Lung (tissue), 11 donors: ENCODE measurements at regions not wholly inside any gene's neighbourhood (a gene's known extent, or its start where the extent isn't known, plus 50 kb on each side); places are given as distances from the start of the nearest gene placed in this dataset.
A peak's percentile ranks its signal among the peaks of the same experiment; 100 is the strongest.

Experiments
- ATAC-seq: fragments of 200-7000 bp; cut with Tn5 transposase; one replicate; pipeline ENCODE4 v1.9.1; 2020; ENCODE audit warnings: moderate number of reproducible peaks; ENCODE audit not compliant: insufficient read depth, low FRiP score
- DNase-seq, 3 donors: peaks; one replicate each; pipeline ENCODE4 v3.0.0-alpha.2; 2013 to 2017
- H3K27ac ChIP-seq, 2 donors: one replicate each; pipeline ENCODE4 v1.5.1; 2013; ENCODE audit warnings: mild to moderate bottlenecking in 2 of 2, moderate library complexity in 2 of 2, control low read depth in 1 of 2, inconsistent platforms in 1 of 2, low read depth in 1 of 2, low read length in 1 of 2
- H3K27me3 ChIP-seq, 3 donors: one replicate each; pipeline ENCODE4 v1.5.1; 2013; ENCODE audit warnings: low read length in 2 of 3; ENCODE audit not compliant: control insufficient read depth in 3 of 3, insufficient read depth in 3 of 3
- H3K36me3 ChIP-seq, 4 donors: one replicate each; pipeline ENCODE4 v1.5.1; 2013; ENCODE audit warnings: low read length in 4 of 4, mild to moderate bottlenecking in 1 of 4, moderate library complexity in 1 of 4; ENCODE audit not compliant: control insufficient read depth in 4 of 4, insufficient read depth in 4 of 4
- H3K4me1 ChIP-seq, 5 donors: one replicate each; pipeline ENCODE4 v1.5.1; 2013; ENCODE audit warnings: low read length in 5 of 5, mild to moderate bottlenecking in 2 of 5, moderate library complexity in 1 of 5; ENCODE audit not compliant: control insufficient read depth in 5 of 5, insufficient read depth in 5 of 5
- H3K4me3 ChIP-seq: one replicate; pipeline ENCODE4 v1.5.1; 2013; ENCODE audit warnings: mild to moderate bottlenecking, control low read depth, moderate library complexity
- H3K9ac ChIP-seq, 2 donors: one replicate each; pipeline ENCODE4 v1.5.1; 2013; ENCODE audit warnings: low read length in 2 of 2, control low read depth in 1 of 2; ENCODE audit not compliant: insufficient read depth in 1 of 2
- H3K9me3 ChIP-seq, 4 donors: one replicate each; pipeline ENCODE4 v1.5.1; 2013; ENCODE audit warnings: low read length in 3 of 4, mild to moderate bottlenecking in 1 of 4, moderate library complexity in 1 of 4; ENCODE audit not compliant: control insufficient read depth in 4 of 4, insufficient read depth in 3 of 4
- WGBS, 2 donors: extraction: QIAGEN DNeasy Blood & Tissue Kit; methylation state at CpG; one replicate each; pipeline ENCODE4 v1.1.7; 2013; 5-methylcytosine and 5-hydroxymethylcytosine counted together
- TF ChIP-seq, protein P1 (sequence below): IDR thresholded peaks from 2 replicates; pipeline ENCODE4 v1.5.1; 2012; ENCODE audit warnings: mild to moderate bottlenecking; ENCODE audit errors: control extremely low read depth, extremely low read depth
- donor health status: control.
- donor health status: control.
- donor health status: Bipolar disorder and iron deficiency.
- donor health status: healthy.
- donor health status: DM: yes; HTN: yes; CAD: no.

DNA sequence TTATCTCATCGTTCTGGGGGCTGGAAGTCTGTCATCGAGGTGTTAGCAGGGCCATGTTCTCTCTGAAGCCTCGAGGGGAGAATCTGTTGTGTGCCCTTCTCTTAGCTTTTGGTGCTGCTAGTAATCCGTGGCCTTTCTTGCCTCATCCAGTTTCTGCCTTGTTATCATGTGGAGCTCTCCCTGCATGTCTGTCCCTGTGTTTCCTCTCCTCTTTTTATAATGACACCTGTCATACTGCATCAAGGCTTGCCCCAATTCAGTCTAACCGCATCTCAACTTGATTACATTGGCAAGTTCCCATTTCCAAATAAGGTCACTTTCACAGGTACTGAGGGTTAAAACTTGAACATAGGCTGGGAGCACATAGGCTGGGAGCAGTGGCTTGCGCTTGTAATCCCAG, 82.6 kb upstream of the CNIH3 start:
- H3K4me1 ChIP-seq: peaks cover 0 to 8% (median 0%) of the 10 kb centered on the region in 5 donors
- TF ChIP-seq, protein P1, sequence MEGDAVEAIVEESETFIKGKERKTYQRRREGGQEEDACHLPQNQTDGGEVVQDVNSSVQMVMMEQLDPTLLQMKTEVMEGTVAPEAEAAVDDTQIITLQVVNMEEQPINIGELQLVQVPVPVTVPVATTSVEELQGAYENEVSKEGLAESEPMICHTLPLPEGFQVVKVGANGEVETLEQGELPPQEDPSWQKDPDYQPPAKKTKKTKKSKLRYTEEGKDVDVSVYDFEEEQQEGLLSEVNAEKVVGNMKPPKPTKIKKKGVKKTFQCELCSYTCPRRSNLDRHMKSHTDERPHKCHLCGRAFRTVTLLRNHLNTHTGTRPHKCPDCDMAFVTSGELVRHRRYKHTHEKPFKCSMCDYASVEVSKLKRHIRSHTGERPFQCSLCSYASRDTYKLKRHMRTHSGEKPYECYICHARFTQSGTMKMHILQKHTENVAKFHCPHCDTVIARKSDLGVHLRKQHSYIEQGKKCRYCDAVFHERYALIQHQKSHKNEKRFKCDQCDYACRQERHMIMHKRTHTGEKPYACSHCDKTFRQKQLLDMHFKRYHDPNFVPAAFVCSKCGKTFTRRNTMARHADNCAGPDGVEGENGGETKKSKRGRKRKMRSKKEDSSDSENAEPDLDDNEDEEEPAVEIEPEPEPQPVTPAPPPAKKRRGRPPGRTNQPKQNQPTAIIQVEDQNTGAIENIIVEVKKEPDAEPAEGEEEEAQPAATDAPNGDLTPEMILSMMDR: no peak
- H3K36me3 ChIP-seq: no peaks in the 10 kb centered on the region
- no peak for DNase-seq
- no peaks in the 10 kb centered on the region for H3K27me3 ChIP-seq
- H3K9ac ChIP-seq: no peak overlapping the region
- H3K27ac ChIP-seq: no peak overlapping the region
- no peak for ATAC-seq
- H3K4me3 ChIP-seq: no peak overlapping the region
- 86 to 93% methylated on average over 6 of the region's 6 CpGs for WGBS, 2 donors
- no peaks in the 10 kb centered on the region for H3K9me3 ChIP-seq

- TF ChIP-seq, protein P1: no peak
- no peak for DNase-seq
- no peak overlapping the region for H3K27ac ChIP-seq
- WGBS, 2 donors: 89 to 92% methylated on average over 3 of the region's 3 CpGs
- no peaks in the 10 kb centered on the region for H3K4me1 ChIP-seq
- H3K9ac ChIP-seq: no peak overlapping the region
- ATAC-seq: no peak
- no peak overlapping the region for H3K4me3 ChIP-seq
- no peaks in the 10 kb centered on the region for H3K9me3 ChIP-seq
- no peaks in the 10 kb centered on the region for H3K36me3 ChIP-seq
- no peaks in the 10 kb centered on the region for H3K27me3 ChIP-seq
Observed at GRCh38 chr1:224534731-224535130, 81.4 kb upstream of the CNIH3 start.

DNA sequence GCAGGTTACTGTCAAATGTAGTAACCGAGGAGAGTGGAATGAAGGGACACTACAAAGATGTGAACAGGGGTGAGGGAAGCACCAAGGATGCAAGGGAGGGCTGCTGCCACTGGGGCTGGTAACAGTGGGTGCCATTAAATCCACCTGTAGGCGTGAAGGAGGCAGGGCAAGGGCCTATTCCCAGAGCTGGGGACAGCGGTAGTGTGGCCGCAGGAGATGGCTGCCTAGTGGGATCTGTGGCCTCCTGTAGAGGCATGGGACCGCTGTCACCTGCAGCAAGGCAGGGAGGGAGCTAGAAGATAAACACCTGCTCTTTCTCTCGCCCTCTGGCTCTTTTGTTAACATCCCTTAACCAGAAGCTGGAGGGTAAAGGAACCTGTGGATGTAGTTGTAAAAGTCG, 80.5 kb upstream of the CNIH3 start:
- no peaks in the 10 kb centered on the region for H3K9me3 ChIP-seq
- DNase-seq (no peak), ATAC-seq (no peak)
- no peak overlapping the region for H3K9ac ChIP-seq
- no peak overlapping the region for H3K4me3 ChIP-seq
- H3K27me3 ChIP-seq: no peaks in the 10 kb centered on the region
- H3K27ac ChIP-seq: no peak overlapping the region
- TF ChIP-seq, protein P1: no peak
- WGBS, 2 donors: 91 to 93% methylated on average over 7 of the region's 7 CpGs
- no peaks in the 10 kb centered on the region for H3K36me3 ChIP-seq
- peaks cover 0 to 6% (median 0%) of the 10 kb centered on the region in 5 donors for H3K4me1 ChIP-seq

GRCh38 chr1:224539971-224540370, 76.1 kb upstream of the CNIH3 start:
- no peaks in the 10 kb centered on the region for H3K27me3 ChIP-seq
- no peaks in the 10 kb centered on the region for H3K9me3 ChIP-seq
- no peak overlapping the region for H3K27ac ChIP-seq
- peak in 2 of 3 donors; percentile 6 to 42 for DNase-seq
- peaks cover 0 to 11% (median 0%) of the 10 kb centered on the region in 5 donors for H3K4me1 ChIP-seq
- ATAC-seq: no peak
- no peak overlapping the region for H3K9ac ChIP-seq
- 20 to 41% methylated on average over 4 of the region's 4 CpGs for WGBS, 2 donors
- no peak overlapping the region for H3K4me3 ChIP-seq
- TF ChIP-seq, protein P1: no peak
- H3K36me3 ChIP-seq: no peaks in the 10 kb centered on the region
